CD8-positive, alpha-beta memory T cell (primary cell): ENCODE measurements at regions not wholly inside any gene's neighbourhood (a gene's known extent, or its start where the extent isn't known, plus 50 kb on each side); places are given as distances from the start of the nearest gene placed in this dataset.

Source experiments
- CTCF ChIA-PET: fragments of 350-600 bp; sonication (Branson Sonifier 250); formaldehyde crosslinking; loops from one replicate; lab custom pipeline; 2021; ENCODE audit warnings: antibody characterized with exemption; lab: Charles Lee
- POLR2A ChIA-PET: fragments of 350-600 bp; sonication (Branson Sonifier 250); formaldehyde crosslinking; loops from one replicate; lab custom pipeline; 2021; ENCODE audit warnings: antibody characterized with exemption; lab: Charles Lee
- DNase-seq, 5 donors: peaks; one replicate each; pipeline versions ENCODE4 v3.0.0 to v3.0.0-alpha.2; 2020 to 2022; ENCODE audit warnings: mixed read lengths in 1 of 5
- H3K27ac ChIP-seq: one replicate; pipeline ENCODE4 v1.7.0; 2013; ENCODE audit warnings: low read depth, mild to moderate bottlenecking, low read length, moderate library complexity
- H3K27me3 ChIP-seq: 2 replicates; pipeline ENCODE4 v1.7.0; 2013; ENCODE audit warnings: low read length, mild to moderate bottlenecking; ENCODE audit not compliant: insufficient read depth, poor library complexity, severe bottlenecking
- H3K36me3 ChIP-seq: 2 replicates; pipeline ENCODE4 v1.7.0; 2013; ENCODE audit warnings: mild to moderate bottlenecking, low read length, moderate library complexity; ENCODE audit not compliant: insufficient read depth
- H3K4me1 ChIP-seq: 2 replicates; pipeline ENCODE4 v1.7.0; 2013; ENCODE audit warnings: mild to moderate bottlenecking, low read length, moderate library complexity; ENCODE audit not compliant: insufficient read depth
- H3K4me3 ChIP-seq: 2 replicates; pipeline ENCODE4 v1.7.0; 2013; ENCODE audit warnings: mild to moderate bottlenecking, low read length
- H3K9me3 ChIP-seq: 2 replicates; pipeline ENCODE4 v1.7.0; 2013; ENCODE audit warnings: mild to moderate bottlenecking, low read length
- H3K27ac Mint-ChIP-seq, 8 donors: one replicate each; pipeline ENCODE4 v1.8.0; 2020 to 2021; ENCODE audit warnings: mixed read lengths in 8 of 8, mild to moderate bottlenecking in 6 of 8, inconsistent platforms in 3 of 8, moderate library complexity in 3 of 8
- H3K27me3 Mint-ChIP-seq, 2 donors: one replicate each; pipeline ENCODE4 v1.8.0; 2020 to 2021; ENCODE audit warnings: mixed read lengths in 2 of 2, mild to moderate bottlenecking in 1 of 2, moderate library complexity in 1 of 2
- H3K36me3 Mint-ChIP-seq, 3 donors: one replicate each; pipeline ENCODE4 v1.8.0; 2020 to 2021; ENCODE audit warnings: mixed read lengths in 3 of 3, inconsistent platforms in 1 of 3, mild to moderate bottlenecking in 1 of 3
- H3K4me1 Mint-ChIP-seq, 3 donors: one replicate each; pipeline ENCODE4 v1.8.0; 2020 to 2021; ENCODE audit warnings: mixed read lengths in 3 of 3, inconsistent platforms in 1 of 3, mild to moderate bottlenecking in 1 of 3
- H3K4me3 Mint-ChIP-seq, 7 donors: one replicate each; pipeline ENCODE4 v1.8.0; 2020 to 2021; ENCODE audit warnings: mixed read lengths in 7 of 7, mild to moderate bottlenecking in 6 of 7, moderate library complexity in 4 of 7, inconsistent platforms in 2 of 7
- H3K9me3 Mint-ChIP-seq, 5 donors: one replicate each; pipeline ENCODE4 v1.8.0; 2020 to 2022; ENCODE audit warnings: mixed read lengths in 5 of 5, mild to moderate bottlenecking in 3 of 5, moderate library complexity in 2 of 5, inconsistent platforms in 1 of 5

DNA sequence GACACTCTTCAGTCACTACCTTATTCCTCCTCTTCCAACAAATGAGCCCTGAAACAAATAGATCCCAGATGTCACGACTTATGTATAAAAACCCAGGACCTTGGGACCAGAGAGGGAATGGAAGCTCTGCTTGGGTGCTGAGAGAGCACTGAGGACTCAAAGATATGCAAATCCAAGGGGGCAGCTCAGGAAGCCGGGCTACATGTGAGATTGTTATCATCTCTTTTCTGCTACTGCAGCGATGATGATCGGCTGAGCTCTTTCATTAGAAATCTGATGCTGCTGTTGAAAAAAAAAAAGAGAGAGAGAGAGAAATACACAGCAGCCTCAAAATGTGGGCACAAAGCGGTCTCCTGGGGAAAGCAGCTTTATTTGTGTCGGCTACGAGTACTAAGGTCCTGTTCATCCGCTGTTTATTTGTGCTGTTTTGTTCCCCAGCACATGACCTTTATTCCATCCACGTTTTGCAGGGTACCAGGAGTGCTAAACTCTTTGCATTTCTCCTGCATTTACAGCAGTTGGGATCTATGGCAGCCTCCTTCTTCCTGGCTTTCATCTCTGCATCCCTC lies 120.2 kb downstream of the TRIM29 start:
- H3K4me1 ChIP-seq = no peaks in the 10 kb centered on the region
- no peak for DNase-seq
- no peaks in the 10 kb centered on the region for H3K9me3 ChIP-seq
- ChIA-PET POLR2A (no interaction called here), CTCF (no interaction called here)
- no peaks in the 10 kb centered on the region for H3K27me3 ChIP-seq
- H3K27ac Mint-ChIP-seq = no peak overlapping the region
- no peaks in the 10 kb centered on the region for H3K36me3 Mint-ChIP-seq
- H3K27me3 Mint-ChIP-seq = peaks cover 16 to 50% of the 10 kb centered on the region in 2 donors
- H3K4me3 ChIP-seq = no peak overlapping the region
- no peaks in the 10 kb centered on the region for H3K9me3 Mint-ChIP-seq
- H3K27ac ChIP-seq = no peak overlapping the region
- no peaks in the 10 kb centered on the region for H3K36me3 ChIP-seq
- no peaks in the 10 kb centered on the region for H3K4me1 Mint-ChIP-seq
- no peak overlapping the region for H3K4me3 Mint-ChIP-seq

DNA sequence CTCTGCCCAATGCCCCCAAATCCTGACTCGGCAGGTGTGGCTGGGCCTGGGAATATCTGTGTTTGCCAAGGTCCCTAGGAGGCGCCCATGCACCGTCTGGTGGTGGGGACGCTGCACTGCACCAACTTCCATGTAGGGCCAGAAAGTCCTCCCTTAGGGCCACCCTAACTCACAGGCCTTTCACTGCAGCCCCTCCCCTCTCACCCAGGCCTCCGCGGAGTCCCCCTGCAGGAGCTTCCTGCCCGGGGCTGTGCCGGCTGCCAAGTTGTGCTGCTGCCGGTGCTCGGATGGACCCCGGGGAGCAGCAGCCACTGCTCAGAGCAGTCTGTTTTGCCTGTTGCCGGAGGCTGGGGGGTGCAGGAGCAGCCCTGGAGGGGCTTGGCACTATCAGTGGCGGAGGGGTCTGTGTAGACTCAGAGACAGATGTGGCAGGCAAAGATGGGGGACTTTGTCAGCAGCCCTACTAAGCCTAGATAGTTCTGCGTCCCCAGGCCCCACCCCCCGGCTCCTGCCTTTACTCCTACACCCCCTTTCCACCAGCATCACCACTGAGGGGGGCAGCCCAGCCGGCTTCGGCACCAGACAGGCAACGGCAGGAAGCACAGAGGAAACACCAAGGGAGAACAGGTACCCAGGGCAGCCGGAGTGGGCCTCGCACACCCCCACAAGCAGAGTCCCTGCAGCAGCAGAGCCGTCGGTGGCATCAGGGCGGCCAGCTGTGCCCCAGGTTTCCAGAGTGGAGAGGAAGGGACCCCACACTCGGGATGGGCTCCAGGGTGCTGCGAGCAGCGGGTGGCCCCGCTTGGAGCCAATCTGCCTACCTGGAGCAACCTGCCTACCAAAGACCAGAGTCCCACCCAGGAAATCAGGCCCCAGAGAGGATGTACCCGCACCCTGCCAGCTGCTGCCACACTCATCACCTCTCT lies 124.3 kb downstream of the TRIM29 start:
- no peak overlapping the region for H3K27ac Mint-ChIP-seq
- DNase-seq = no peak
- no peaks in the 10 kb centered on the region for H3K36me3 ChIP-seq
- H3K36me3 Mint-ChIP-seq = no peaks in the 10 kb centered on the region
- no peak overlapping the region for H3K4me3 ChIP-seq
- H3K4me1 Mint-ChIP-seq = no peaks in the 10 kb centered on the region
- CTCF ChIA-PET = no interaction called here
- no peaks in the 10 kb centered on the region for H3K27me3 ChIP-seq
- H3K9me3 ChIP-seq = no peaks in the 10 kb centered on the region
- H3K9me3 Mint-ChIP-seq = peaks cover 0 to 4% (median 0%) of the 10 kb centered on the region in 5 donors
- no peak overlapping the region for H3K4me3 Mint-ChIP-seq
- no peak overlapping the region for H3K27ac ChIP-seq
- peaks cover 19 to 59% of the 10 kb centered on the region in 2 donors for H3K27me3 Mint-ChIP-seq
- POLR2A ChIA-PET = no interaction called here
- H3K4me1 ChIP-seq = no peaks in the 10 kb centered on the region

GRCh38 chr11:120012245-120012644 lies 125.7 kb downstream of the TRIM29 start:
- DNase-seq = no peak
- Mint-ChIP-seq H3K27me3 (peaks cover 17 to 59% of the 10 kb centered on the region in 2 donors), H3K4me3 (no peak overlapping the region), H3K36me3 (no peaks in the 10 kb centered on the region), H3K27ac (no peak overlapping the region), H3K9me3 (peaks cover 0 to 4% (median 0%) of the 10 kb centered on the region in 5 donors), H3K4me1 (no peaks in the 10 kb centered on the region)
- Histone ChIP-seq H3K9me3 (no peaks in the 10 kb centered on the region), H3K36me3 (no peaks in the 10 kb centered on the region), H3K27me3 (no peaks in the 10 kb centered on the region), H3K4me1 (no peaks in the 10 kb centered on the region), H3K4me3 (no peak overlapping the region), H3K27ac (no peak overlapping the region)
- ChIA-PET CTCF (no interaction called here), POLR2A (no interaction called here)

- Mint-ChIP-seq H3K36me3 (no peaks in the 10 kb centered on the region), H3K27ac (no peak overlapping the region), H3K4me3 (no peak overlapping the region), H3K9me3 (peaks cover 0 to 4% (median 0%) of the 10 kb centered on the region in 5 donors), H3K27me3 (peaks cover 13 to 61% of the 10 kb centered on the region in 2 donors), H3K4me1 (no peaks in the 10 kb centered on the region)
- ChIA-PET CTCF (no interaction called here), POLR2A (no interaction called here)
- no peak overlapping the region for H3K4me3 ChIP-seq
- no peak for DNase-seq
- no peaks in the 10 kb centered on the region for H3K9me3 ChIP-seq
- H3K4me1 ChIP-seq = no peaks in the 10 kb centered on the region
- no peaks in the 10 kb centered on the region for H3K36me3 ChIP-seq
- no peak overlapping the region for H3K27ac ChIP-seq
- H3K27me3 ChIP-seq = no peaks in the 10 kb centered on the region
Observed at GRCh38 chr11:120011836-120012235, 126.1 kb downstream of the TRIM29 start.

DNA sequence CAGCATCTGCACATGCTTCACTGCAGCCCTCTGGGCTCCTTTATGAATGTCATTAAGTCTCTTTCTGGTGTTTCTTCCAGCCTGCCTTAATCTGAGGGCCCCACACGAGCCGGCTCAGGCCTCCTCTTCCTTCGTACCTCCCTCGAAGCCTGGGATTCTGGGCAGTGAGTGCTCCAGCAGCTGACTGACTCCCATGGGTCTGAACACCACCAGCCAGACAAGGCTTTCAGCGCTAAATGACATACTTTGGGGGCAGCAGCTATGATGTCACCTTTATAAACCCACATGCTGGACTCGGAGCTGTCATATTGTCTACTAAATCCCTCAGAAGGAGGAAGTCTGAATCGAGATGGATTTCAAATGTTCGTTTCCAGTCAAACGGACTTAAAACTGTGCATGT lies 127.1 kb downstream of the TRIM29 start:
- no peaks in the 10 kb centered on the region for H3K36me3 Mint-ChIP-seq
- peak overlapping the region in 1 of 8 donors; percentile 52 for H3K27ac Mint-ChIP-seq
- Histone ChIP-seq H3K4me1 (no peaks in the 10 kb centered on the region), H3K27ac (no peak overlapping the region), H3K36me3 (no peaks in the 10 kb centered on the region), H3K9me3 (no peaks in the 10 kb centered on the region), H3K27me3 (no peaks in the 10 kb centered on the region), H3K4me3 (no peak overlapping the region)
- no peak overlapping the region for H3K4me3 Mint-ChIP-seq
- peaks cover 0 to 4% (median 0%) of the 10 kb centered on the region in 5 donors for H3K9me3 Mint-ChIP-seq
- peaks cover 12 to 52% of the 10 kb centered on the region in 2 donors for H3K27me3 Mint-ChIP-seq
- no peaks in the 10 kb centered on the region for H3K4me1 Mint-ChIP-seq
- POLR2A ChIA-PET = no interaction called here
- CTCF ChIA-PET = no interaction called here
- no peak for DNase-seq

GRCh38 chr11:120009938-120010337 lies 128.0 kb downstream of the TRIM29 start:
- Histone ChIP-seq H3K4me1 (no peaks in the 10 kb centered on the region), H3K4me3 (no peak overlapping the region), H3K36me3 (no peaks in the 10 kb centered on the region), H3K27me3 (no peaks in the 10 kb centered on the region), H3K27ac (no peak overlapping the region), H3K9me3 (no peaks in the 10 kb centered on the region)
- H3K27ac Mint-ChIP-seq = no peak overlapping the region
- CTCF ChIA-PET = no interaction called here
- peaks cover 8 to 43% of the 10 kb centered on the region in 2 donors for H3K27me3 Mint-ChIP-seq
- no peak overlapping the region for H3K4me3 Mint-ChIP-seq
- peaks cover 0 to 4% (median 0%) of the 10 kb centered on the region in 5 donors for H3K9me3 Mint-ChIP-seq
- no peaks in the 10 kb centered on the region for H3K4me1 Mint-ChIP-seq
- POLR2A ChIA-PET = no interaction called here
- no peaks in the 10 kb centered on the region for H3K36me3 Mint-ChIP-seq
- no peak for DNase-seq

DNA sequence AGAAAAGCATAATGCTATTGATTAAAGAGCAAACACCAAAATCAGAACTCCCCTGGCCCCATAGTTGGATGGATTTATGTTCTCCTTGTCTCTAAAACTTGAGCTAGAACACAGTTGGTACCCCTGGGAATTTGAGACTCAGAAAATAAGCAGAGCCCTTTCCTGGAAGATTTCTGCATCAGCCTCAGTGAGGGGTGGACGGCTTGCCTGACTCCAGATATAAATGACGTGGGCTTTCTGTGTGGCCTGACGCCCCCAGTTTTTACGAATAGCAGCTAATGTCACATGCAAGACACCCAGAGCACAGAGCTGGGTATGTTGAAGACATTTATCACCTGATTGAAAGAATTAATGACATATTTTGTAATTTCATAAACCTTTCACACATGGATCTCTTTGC lies 130.8 kb downstream of the TRIM29 start:
- Histone ChIP-seq H3K27ac (no peak overlapping the region), H3K9me3 (no peaks in the 10 kb centered on the region), H3K4me1 (no peaks in the 10 kb centered on the region), H3K36me3 (no peaks in the 10 kb centered on the region), H3K27me3 (no peaks in the 10 kb centered on the region), H3K4me3 (no peak overlapping the region)
- no peak for DNase-seq
- Mint-ChIP-seq H3K4me3 (no peak overlapping the region), H3K27ac (no peak overlapping the region), H3K4me1 (no peaks in the 10 kb centered on the region), H3K27me3 (peaks cover 8 to 34% of the 10 kb centered on the region in 2 donors), H3K36me3 (no peaks in the 10 kb centered on the region), H3K9me3 (peaks cover 0 to 4% (median 0%) of the 10 kb centered on the region in 5 donors)
- POLR2A ChIA-PET = no interaction called here
- CTCF ChIA-PET = no interaction called here

DNA sequence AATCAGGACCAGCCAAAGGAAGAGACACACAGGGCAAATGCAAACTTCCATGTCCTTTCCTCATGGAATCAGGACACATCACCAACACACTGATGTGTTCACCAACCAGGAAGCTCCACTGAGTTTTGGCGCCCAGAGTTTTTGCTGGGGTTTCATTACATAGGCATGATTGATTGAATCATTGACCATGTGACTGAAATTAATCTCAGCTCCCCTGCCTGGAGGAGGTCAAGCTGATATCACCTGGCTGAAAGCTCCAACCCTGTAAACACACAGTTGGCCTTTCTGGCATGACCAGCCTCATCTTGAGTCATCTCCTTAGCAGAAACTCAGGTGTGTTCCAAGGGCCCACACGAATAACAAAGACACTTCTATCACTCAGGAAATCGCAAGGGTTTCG lies 133.2 kb downstream of the TRIM29 start:
- no peaks in the 10 kb centered on the region for H3K36me3 ChIP-seq
- H3K27me3 Mint-ChIP-seq = peaks cover 8 to 32% of the 10 kb centered on the region in 2 donors
- no peaks in the 10 kb centered on the region for H3K27me3 ChIP-seq
- no peak overlapping the region for H3K4me3 Mint-ChIP-seq
- no peak overlapping the region for H3K4me3 ChIP-seq
- no peaks in the 10 kb centered on the region for H3K4me1 Mint-ChIP-seq
- no peak overlapping the region for H3K27ac Mint-ChIP-seq
- no peak for DNase-seq
- H3K9me3 Mint-ChIP-seq = no peaks in the 10 kb centered on the region
- no peaks in the 10 kb centered on the region for H3K36me3 Mint-ChIP-seq
- CTCF ChIA-PET = no interaction called here
- no peaks in the 10 kb centered on the region for H3K4me1 ChIP-seq
- no peak overlapping the region for H3K27ac ChIP-seq
- POLR2A ChIA-PET = no interaction called here
- H3K9me3 ChIP-seq = no peaks in the 10 kb centered on the region
